K562 (cell line): ENCODE measurements at regions not wholly inside any gene's neighbourhood (a gene's known extent, or its start where the extent isn't known, plus 50 kb on each side); places are given as distances from the start of the nearest gene placed in this dataset.

Experiments
- FOXP4 ChIP-seq: sonication (generic); formaldehyde crosslinking; IDR thresholded peaks from 2 replicates; pipeline ENCODE4 v1.8.0; 2022; ENCODE audit warnings: mild to moderate bottlenecking, missing genetic modification reagents, borderline replicate concordance
- KLF13 ChIP-seq: fragments of 450-650 bp; IDR thresholded peaks from 2 replicates; pipeline ENCODE4 v1.6.1; 2016; ENCODE audit warnings: missing genetic modification characterization, low read depth, mild to moderate bottlenecking, missing compliant biosample characterization, moderate library complexity, borderline replicate concordance
- MAFK ChIP-seq: IDR thresholded peaks from 2 replicates; pipeline ENCODE4 v1.6.1; 2011; ENCODE audit warnings: low read length, improper control_type of control experiment
- MYC ChIP-seq, 2 experiments: fragments of 250-450 bp in 1 of 2; sonication (Bioruptor Pico) in 1 of 2; IDR thresholded peaks; 2 replicates each; pipeline versions ENCODE4 v1.5.1 to v1.6.1; 2012 to 2021; ENCODE audit warnings: low read depth in 2 of 2, borderline replicate concordance in 1 of 2, improper control_type of control experiment in 1 of 2, low read length in 1 of 2, mild to moderate bottlenecking in 1 of 2, moderate library complexity in 1 of 2
- PATZ1 ChIP-seq: fragments of 250-450 bp; sonication (Bioruptor Pico); IDR thresholded peaks from 2 replicates; pipeline ENCODE4 v1.5.0; 2020; ENCODE audit warnings: mild to moderate bottlenecking, borderline replicate concordance
- RAD21 ChIP-seq, 2 experiments: fragments of 250-450 bp in 1 of 2; fragments of 450-650 bp in 1 of 2; sonication (Bioruptor Pico) in 1 of 2; formaldehyde crosslinking in 1 of 2; IDR thresholded peaks in 1 of 2; conservative IDR thresholded peaks in 1 of 2; 2 replicates each; pipeline versions ENCODE4 v1.4.0 to v1.8.0; 2020 to 2022; ENCODE audit warnings: mild to moderate bottlenecking in 2 of 2, moderate library complexity in 1 of 2
- RHOXF2B ChIP-seq: fragments of 250-450 bp; sonication (Bioruptor Pico); conservative IDR thresholded peaks from 2 replicates; pipeline ENCODE4 v1.5.1; 2021
- SP2 ChIP-seq: IDR thresholded peaks from 2 replicates; pipeline ENCODE4 v1.6.1; 2011; ENCODE audit warnings: mild to moderate bottlenecking, low read depth, low read length, moderate library complexity; ENCODE audit not compliant: poor library complexity, severe bottlenecking; ENCODE audit errors: extremely low read depth
- TAF1 ChIP-seq: IDR thresholded peaks from 2 replicates; pipeline ENCODE4 v1.6.1; 2011; ENCODE audit warnings: mild to moderate bottlenecking, low read length, moderate library complexity; ENCODE audit not compliant: insufficient read depth, control insufficient read depth, severe bottlenecking; ENCODE audit errors: extremely low read depth
- ZNF140 ChIP-seq: fragments of 250-450 bp; sonication (Bioruptor Pico); IDR thresholded peaks from 2 replicates; pipeline ENCODE4 v1.8.0; 2021; ENCODE audit warnings: moderate library complexity, mild to moderate bottlenecking, inconsistent platforms
- ZNF253 ChIP-seq: fragments of 250-450 bp; sonication (Bioruptor Pico); conservative IDR thresholded peaks from 2 replicates; pipeline ENCODE4 v1.6.1; 2021; ENCODE audit warnings: mild to moderate bottlenecking
- ZZZ3 ChIP-seq: fragments of 450-650 bp; IDR thresholded peaks from 2 replicates; pipeline ENCODE4 v1.6.1; 2016; ENCODE audit warnings: antibody characterized with exemption, mild to moderate bottlenecking, moderate library complexity

GRCh38 chr12:74339211-74339610 is 198.4 kb upstream of the ATXN7L3B start:
- TF ChIP-seq ZZZ3 (no peak), RAD21 (CRISPR knock-in tag; conservative IDR thresholded peaks at IDR 0.05 in 1 of 2, IDR thresholded peaks at IDR 0.05 in 1 of 2) (no peak), PATZ1 (CRISPR knock-in tag) (no peak), MYC (IDR thresholded peaks at IDR 0.05; ENCODE audit: low read depth, low read length) (no peak), MYC (CRISPR knock-in tag; IDR thresholded peaks at IDR 0.05; ENCODE audit: borderline replicate concordance, low read depth) (no peak), MAFK (no peak), ZNF140 (CRISPR knock-in tag) (no peak), RHOXF2B (no peak), FOXP4 (CRISPR knock-in tag) (no peak), ZNF253 (no peak), TAF1 (no peak), KLF13 (tag) (no peak), SP2 (no peak)
